ENCODE measurements at regions not wholly inside any gene's neighbourhood (a gene's known extent, or its start where the extent isn't known, plus 50 kb on each side); places are given as distances from the start of the nearest gene placed in this dataset.

- no peak overlapping the region for H3K27ac ChIP-seq (ENCODE audit: low read depth, low read length)
- no peaks in the 10 kb centered on the region for H3K36me3 ChIP-seq (ENCODE audit: control insufficient read depth in 1 of 2, insufficient read depth in 2 of 2, low read length in 2 of 2)
- no peak overlapping the region for H3K4me3 ChIP-seq (ENCODE audit: low read depth in 1 of 2, low read length in 2 of 2)
- H3K27me3 ChIP-seq (ENCODE audit: control insufficient read depth in 1 of 2, insufficient read depth in 2 of 2, low read length in 2 of 2) = no peaks in the 10 kb centered on the region
- H3K9ac ChIP-seq (ENCODE audit: low read depth in 1 of 2, low read length in 2 of 2) = no peak overlapping the region
- H3K4me1 ChIP-seq (ENCODE audit: control insufficient read depth in 1 of 2, insufficient read depth in 2 of 2, low read length in 2 of 2) = no peaks in the 10 kb centered on the region
- no peaks in the 10 kb centered on the region for H3K9me3 ChIP-seq (ENCODE audit: control insufficient read depth in 1 of 2, low read length in 2 of 2)
Measured at GRCh38 chr7:108845951-108846350, 276.3 kb downstream of the DNAJB9 start.

DNA sequence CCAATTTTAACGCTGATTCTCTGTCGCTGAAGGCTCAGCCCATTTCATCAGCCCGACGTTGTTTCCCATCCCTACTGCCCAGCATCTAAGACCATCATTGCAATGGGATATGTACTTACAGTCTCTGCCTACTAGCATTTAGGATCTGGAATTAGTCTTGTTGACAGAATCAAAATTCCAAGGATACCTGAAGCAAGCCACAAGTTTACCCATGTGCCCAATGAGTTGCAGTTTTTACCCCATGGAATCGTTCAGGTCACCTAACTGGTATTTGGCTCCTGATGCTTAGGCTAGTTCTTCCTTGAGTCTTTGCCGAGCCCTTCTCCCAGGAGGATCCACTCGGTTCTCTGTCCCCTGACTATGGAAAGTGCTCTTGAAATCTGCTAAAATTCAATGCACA is 276.8 kb downstream of the DNAJB9 start:
- Histone ChIP-seq H3K4me3 (ENCODE audit: low read depth in 1 of 2, low read length in 2 of 2) (no peak overlapping the region), H3K9me3 (ENCODE audit: control insufficient read depth in 1 of 2, low read length in 2 of 2) (no peaks in the 10 kb centered on the region), H3K27me3 (ENCODE audit: control insufficient read depth in 1 of 2, insufficient read depth in 2 of 2, low read length in 2 of 2) (no peaks in the 10 kb centered on the region), H3K36me3 (ENCODE audit: control insufficient read depth in 1 of 2, insufficient read depth in 2 of 2, low read length in 2 of 2) (no peaks in the 10 kb centered on the region), H3K4me1 (ENCODE audit: control insufficient read depth in 1 of 2, insufficient read depth in 2 of 2, low read length in 2 of 2) (no peaks in the 10 kb centered on the region), H3K9ac (ENCODE audit: low read depth in 1 of 2, low read length in 2 of 2) (no peak overlapping the region), H3K27ac (ENCODE audit: low read depth, low read length) (no peak overlapping the region)

DNA sequence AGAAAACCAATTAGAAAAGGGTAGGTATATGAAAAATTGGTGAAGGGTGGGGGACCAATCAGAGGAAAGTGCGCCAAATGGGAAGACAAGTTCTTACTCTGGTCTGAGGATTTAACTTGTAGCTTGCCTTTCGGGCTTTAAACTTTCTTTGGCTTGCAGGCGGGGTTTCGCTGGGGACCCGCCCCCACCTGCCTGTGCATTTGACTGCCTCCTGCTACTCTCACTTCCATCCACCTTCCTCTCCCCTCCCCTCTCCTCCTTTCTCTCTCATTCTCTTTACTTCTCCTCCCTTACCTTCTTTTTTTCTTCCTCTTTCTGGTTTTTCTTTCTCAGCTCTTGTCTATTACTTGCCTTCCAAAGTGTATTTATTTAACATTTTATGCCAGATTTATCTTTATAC is 278.8 kb downstream of the DNAJB9 start:
- Histone ChIP-seq H3K9ac (ENCODE audit: low read depth in 1 of 2, low read length in 2 of 2) (no peak overlapping the region), H3K4me3 (ENCODE audit: low read depth in 1 of 2, low read length in 2 of 2) (no peak overlapping the region)

DNA sequence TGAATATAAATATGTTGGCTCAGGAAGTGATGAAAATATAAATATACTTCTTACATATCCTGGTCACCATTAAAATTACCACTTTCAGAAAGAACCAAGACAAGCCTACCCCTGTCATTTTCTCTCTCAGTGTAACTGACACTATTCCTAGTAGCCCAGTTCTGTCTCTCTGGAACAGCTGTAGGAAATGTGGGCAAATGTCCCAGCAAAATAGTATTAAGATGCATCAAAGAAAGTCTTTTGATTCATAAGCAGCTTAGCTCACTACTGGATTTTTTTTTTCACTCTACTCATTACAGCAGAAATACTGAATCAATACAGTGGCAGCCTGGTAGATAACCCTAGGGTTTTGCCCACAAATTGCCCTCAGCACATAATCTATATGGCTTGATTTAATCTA is 290.9 kb downstream of the DNAJB9 start:
- Histone ChIP-seq H3K27me3 (ENCODE audit: control insufficient read depth in 1 of 2, insufficient read depth in 2 of 2, low read length in 2 of 2) (no peaks in the 10 kb centered on the region), H3K36me3 (ENCODE audit: control insufficient read depth in 1 of 2, insufficient read depth in 2 of 2, low read length in 2 of 2) (no peaks in the 10 kb centered on the region), H3K9ac (ENCODE audit: low read depth in 1 of 2, low read length in 2 of 2) (no peak overlapping the region), H3K27ac (ENCODE audit: low read depth, low read length) (no peak overlapping the region), H3K9me3 (ENCODE audit: control insufficient read depth in 1 of 2, low read length in 2 of 2) (peaks cover 0 to 6% of the 10 kb centered on the region in 2 donors), H3K4me1 (ENCODE audit: control insufficient read depth in 1 of 2, insufficient read depth in 2 of 2, low read length in 2 of 2) (no peaks in the 10 kb centered on the region), H3K4me3 (ENCODE audit: low read depth in 1 of 2, low read length in 2 of 2) (no peak overlapping the region)

More for the DNA sequence above, 278.8 kb downstream of the DNAJB9 start:
- no peak overlapping the region for H3K27ac ChIP-seq (ENCODE audit: low read depth, low read length)
- H3K27me3 ChIP-seq (ENCODE audit: control insufficient read depth in 1 of 2, insufficient read depth in 2 of 2, low read length in 2 of 2) = no peaks in the 10 kb centered on the region
- no peaks in the 10 kb centered on the region for H3K36me3 ChIP-seq (ENCODE audit: control insufficient read depth in 1 of 2, insufficient read depth in 2 of 2, low read length in 2 of 2)
- H3K9me3 ChIP-seq (ENCODE audit: control insufficient read depth in 1 of 2, low read length in 2 of 2) = no peaks in the 10 kb centered on the region
- no peaks in the 10 kb centered on the region for H3K4me1 ChIP-seq (ENCODE audit: control insufficient read depth in 1 of 2, insufficient read depth in 2 of 2, low read length in 2 of 2)

GRCh38 chr7:108861071-108861470 is 291.4 kb downstream of the DNAJB9 start:
- Histone ChIP-seq H3K9me3 (ENCODE audit: control insufficient read depth in 1 of 2, low read length in 2 of 2) (peaks cover 0 to 6% of the 10 kb centered on the region in 2 donors), H3K4me3 (ENCODE audit: low read depth in 1 of 2, low read length in 2 of 2) (no peak overlapping the region), H3K36me3 (ENCODE audit: control insufficient read depth in 1 of 2, insufficient read depth in 2 of 2, low read length in 2 of 2) (no peaks in the 10 kb centered on the region), H3K27me3 (ENCODE audit: control insufficient read depth in 1 of 2, insufficient read depth in 2 of 2, low read length in 2 of 2) (no peaks in the 10 kb centered on the region), H3K9ac (ENCODE audit: low read depth in 1 of 2, low read length in 2 of 2) (no peak overlapping the region), H3K27ac (ENCODE audit: low read depth, low read length) (no peak overlapping the region), H3K4me1 (ENCODE audit: control insufficient read depth in 1 of 2, insufficient read depth in 2 of 2, low read length in 2 of 2) (no peaks in the 10 kb centered on the region)

DNA sequence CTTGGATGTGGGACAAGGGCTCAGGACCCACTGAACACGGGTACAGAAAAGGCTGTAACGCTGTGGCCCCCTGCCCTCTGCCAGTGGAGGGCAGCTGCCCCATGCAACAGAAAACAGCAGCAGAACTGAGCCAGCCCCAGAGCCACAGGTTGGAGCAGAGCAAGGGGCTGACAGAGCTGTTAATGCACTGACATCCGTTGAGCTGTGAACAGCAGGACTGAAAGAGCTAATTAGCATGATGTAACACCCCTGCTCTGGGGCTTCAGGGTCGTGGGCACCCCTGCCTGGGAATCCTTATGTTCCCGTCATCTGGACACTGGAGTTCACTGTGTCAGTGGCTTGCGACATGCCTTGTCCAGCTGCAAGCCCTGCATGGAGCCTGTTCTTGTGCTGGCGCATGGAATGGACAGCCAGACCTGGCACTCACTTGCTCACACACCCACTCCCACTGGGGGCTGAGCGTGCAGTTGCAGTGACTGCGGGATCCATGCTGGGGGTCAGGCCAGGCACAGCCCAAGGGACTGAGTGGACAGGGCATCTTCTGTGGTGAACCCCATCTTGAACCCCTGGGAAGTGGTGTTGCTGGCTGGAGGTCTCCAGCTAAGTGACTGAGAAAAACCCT is 293.7 kb downstream of the DNAJB9 start:
- Histone ChIP-seq H3K4me1 (ENCODE audit: control insufficient read depth in 1 of 2, insufficient read depth in 2 of 2, low read length in 2 of 2) (no peaks in the 10 kb centered on the region), H3K4me3 (ENCODE audit: low read depth in 1 of 2, low read length in 2 of 2) (no peak overlapping the region), H3K27me3 (ENCODE audit: control insufficient read depth in 1 of 2, insufficient read depth in 2 of 2, low read length in 2 of 2) (no peaks in the 10 kb centered on the region), H3K9ac (ENCODE audit: low read depth in 1 of 2, low read length in 2 of 2) (no peak overlapping the region), H3K9me3 (ENCODE audit: control insufficient read depth in 1 of 2, low read length in 2 of 2) (peaks cover 0 to 3% of the 10 kb centered on the region in 2 donors), H3K27ac (ENCODE audit: low read depth, low read length) (no peak overlapping the region), H3K36me3 (ENCODE audit: control insufficient read depth in 1 of 2, insufficient read depth in 2 of 2, low read length in 2 of 2) (no peaks in the 10 kb centered on the region)

DNA sequence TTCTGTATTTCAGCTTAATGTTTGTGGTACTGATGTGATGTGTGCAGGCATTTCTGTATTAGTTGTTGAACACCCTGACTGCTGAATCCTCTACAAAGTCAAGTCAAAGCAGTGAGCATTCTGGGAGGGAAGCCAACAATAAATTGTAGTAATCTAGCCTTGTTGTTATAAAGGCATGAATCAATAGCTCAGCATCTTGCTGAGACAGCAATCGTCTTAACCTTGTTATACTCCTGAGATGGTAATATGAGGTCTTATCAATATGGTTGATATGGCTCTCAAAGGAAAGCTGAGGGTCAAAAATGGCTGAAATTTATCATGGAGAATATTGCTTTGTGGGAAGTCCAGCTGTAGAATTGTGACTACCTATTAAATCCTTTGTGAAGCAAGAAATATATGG is 299.4 kb downstream of the DNAJB9 start:
- Histone ChIP-seq H3K4me1 (ENCODE audit: control insufficient read depth in 1 of 2, insufficient read depth in 2 of 2, low read length in 2 of 2) (no peaks in the 10 kb centered on the region), H3K27ac (ENCODE audit: low read depth, low read length) (no peak overlapping the region), H3K9ac (ENCODE audit: low read depth in 1 of 2, low read length in 2 of 2) (no peak overlapping the region), H3K4me3 (ENCODE audit: low read depth in 1 of 2, low read length in 2 of 2) (no peak overlapping the region), H3K36me3 (ENCODE audit: control insufficient read depth in 1 of 2, insufficient read depth in 2 of 2, low read length in 2 of 2) (no peaks in the 10 kb centered on the region), H3K9me3 (ENCODE audit: control insufficient read depth in 1 of 2, low read length in 2 of 2) (peaks cover 0 to 5% of the 10 kb centered on the region in 2 donors), H3K27me3 (ENCODE audit: control insufficient read depth in 1 of 2, insufficient read depth in 2 of 2, low read length in 2 of 2) (no peaks in the 10 kb centered on the region)

GRCh38 chr7:108875139-108875538 is 305.5 kb downstream of the DNAJB9 start:
- Histone ChIP-seq H3K9me3 (ENCODE audit: control insufficient read depth in 1 of 2, low read length in 2 of 2) (peaks cover 0 to 14% of the 10 kb centered on the region in 2 donors), H3K27ac (ENCODE audit: low read depth, low read length) (no peak overlapping the region), H3K27me3 (ENCODE audit: control insufficient read depth in 1 of 2, insufficient read depth in 2 of 2, low read length in 2 of 2) (no peaks in the 10 kb centered on the region), H3K9ac (ENCODE audit: low read depth in 1 of 2, low read length in 2 of 2) (no peak overlapping the region), H3K36me3 (ENCODE audit: control insufficient read depth in 1 of 2, insufficient read depth in 2 of 2, low read length in 2 of 2) (no peaks in the 10 kb centered on the region), H3K4me3 (ENCODE audit: low read depth in 1 of 2, low read length in 2 of 2) (no peak overlapping the region), H3K4me1 (ENCODE audit: control insufficient read depth in 1 of 2, insufficient read depth in 2 of 2, low read length in 2 of 2) (no peaks in the 10 kb centered on the region)

- no peak overlapping the region for H3K9ac ChIP-seq (ENCODE audit: low read depth in 1 of 2, low read length in 2 of 2)
- no peaks in the 10 kb centered on the region for H3K27me3 ChIP-seq (ENCODE audit: control insufficient read depth in 1 of 2, insufficient read depth in 2 of 2, low read length in 2 of 2)
- no peak overlapping the region for H3K27ac ChIP-seq (ENCODE audit: low read depth, low read length)
- H3K4me1 ChIP-seq (ENCODE audit: control insufficient read depth in 1 of 2, insufficient read depth in 2 of 2, low read length in 2 of 2) = no peaks in the 10 kb centered on the region
- H3K36me3 ChIP-seq (ENCODE audit: control insufficient read depth in 1 of 2, insufficient read depth in 2 of 2, low read length in 2 of 2) = no peaks in the 10 kb centered on the region
- H3K4me3 ChIP-seq (ENCODE audit: low read depth in 1 of 2, low read length in 2 of 2) = no peak overlapping the region
- peaks cover 0 to 2% of the 10 kb centered on the region in 2 donors for H3K9me3 ChIP-seq (ENCODE audit: control insufficient read depth in 1 of 2, low read length in 2 of 2)
Measured at GRCh38 chr7:108890862-108891261, 321.2 kb downstream of the DNAJB9 start.

GRCh38 chr7:108908456-108908855 is 338.8 kb downstream of the DNAJB9 start:
- H3K9me3 ChIP-seq (ENCODE audit: control insufficient read depth in 1 of 2, low read length in 2 of 2) = peaks cover 0 to 6% of the 10 kb centered on the region in 2 donors
- H3K36me3 ChIP-seq (ENCODE audit: control insufficient read depth in 1 of 2, insufficient read depth in 2 of 2, low read length in 2 of 2) = no peaks in the 10 kb centered on the region
- H3K4me1 ChIP-seq (ENCODE audit: control insufficient read depth in 1 of 2, insufficient read depth in 2 of 2, low read length in 2 of 2) = no peaks in the 10 kb centered on the region
- no peak overlapping the region for H3K9ac ChIP-seq (ENCODE audit: low read depth in 1 of 2, low read length in 2 of 2)
- H3K27ac ChIP-seq (ENCODE audit: low read depth, low read length) = no peak overlapping the region
- H3K27me3 ChIP-seq (ENCODE audit: control insufficient read depth in 1 of 2, insufficient read depth in 2 of 2, low read length in 2 of 2) = no peaks in the 10 kb centered on the region
- no peak overlapping the region for H3K4me3 ChIP-seq (ENCODE audit: low read depth in 1 of 2, low read length in 2 of 2)

GRCh38 chr7:108911016-108911415 is 341.3 kb downstream of the DNAJB9 start:
- Histone ChIP-seq H3K4me3 (ENCODE audit: low read depth in 1 of 2, low read length in 2 of 2) (no peak overlapping the region), H3K9ac (ENCODE audit: low read depth in 1 of 2, low read length in 2 of 2) (no peak overlapping the region), H3K4me1 (ENCODE audit: control insufficient read depth in 1 of 2, insufficient read depth in 2 of 2, low read length in 2 of 2) (no peaks in the 10 kb centered on the region), H3K36me3 (ENCODE audit: control insufficient read depth in 1 of 2, insufficient read depth in 2 of 2, low read length in 2 of 2) (no peaks in the 10 kb centered on the region), H3K9me3 (ENCODE audit: control insufficient read depth in 1 of 2, low read length in 2 of 2) (peaks cover 6 to 9% of the 10 kb centered on the region in 2 donors), H3K27me3 (ENCODE audit: control insufficient read depth in 1 of 2, insufficient read depth in 2 of 2, low read length in 2 of 2) (no peaks in the 10 kb centered on the region), H3K27ac (ENCODE audit: low read depth, low read length) (no peak overlapping the region)

All from duodenal mucosa (tissue), 2 donors.